Epidermal melanocyte (primary cell): ENCODE measurements at regions not wholly inside any gene's neighbourhood (a gene's known extent, or its start where the extent isn't known, plus 50 kb on each side); places are given as distances from the start of the nearest gene placed in this dataset.
A peak's percentile ranks its signal among the peaks of the same experiment; 100 is the strongest.

Experiments
- DNase-seq: peaks from one replicate; pipeline ENCODE4 v3.0.0; 2011; ENCODE audit warnings: low spot score; ENCODE audit not compliant: insufficient read length

DNA sequence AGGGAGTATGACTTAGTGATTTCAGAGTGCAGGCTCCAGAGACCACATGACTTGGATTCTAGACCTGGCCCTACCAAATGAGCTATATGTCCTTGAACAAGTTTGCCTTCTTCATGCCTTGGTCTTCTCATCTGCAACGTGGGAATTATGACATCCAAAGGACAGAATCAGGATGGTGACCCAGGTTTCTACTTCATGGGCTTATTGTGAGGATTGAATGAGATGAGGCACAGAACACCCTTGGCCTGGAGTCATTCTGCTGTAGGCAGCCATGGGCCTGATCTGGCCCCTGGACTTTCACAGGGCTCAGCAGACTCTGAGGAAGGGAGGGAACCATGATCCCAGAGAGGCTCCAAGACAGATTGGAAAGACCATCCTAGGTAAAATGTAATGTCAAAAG lies 85.6 kb upstream of the HAAO start:
- DNase-seq = no peak

DNA sequence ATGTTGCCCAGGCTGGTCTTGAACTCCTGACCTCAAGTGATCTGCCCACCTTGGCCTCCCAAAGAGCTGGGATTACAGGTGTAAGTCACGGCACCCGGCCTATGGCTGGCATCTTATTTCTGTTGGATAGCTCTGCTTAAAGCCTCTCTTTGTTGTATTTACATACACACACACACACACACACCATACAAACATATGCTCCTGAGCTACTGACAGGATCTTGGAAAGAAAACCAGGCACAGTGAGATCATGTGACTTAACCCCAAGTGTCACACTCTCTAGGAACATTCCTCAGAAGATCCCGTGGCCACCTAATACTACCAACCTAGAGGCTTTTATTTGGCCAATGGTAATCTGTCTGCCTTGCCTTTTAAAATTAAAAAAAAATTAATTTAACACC lies 85.1 kb upstream of the HAAO start:
- no peak for DNase-seq

DNA sequence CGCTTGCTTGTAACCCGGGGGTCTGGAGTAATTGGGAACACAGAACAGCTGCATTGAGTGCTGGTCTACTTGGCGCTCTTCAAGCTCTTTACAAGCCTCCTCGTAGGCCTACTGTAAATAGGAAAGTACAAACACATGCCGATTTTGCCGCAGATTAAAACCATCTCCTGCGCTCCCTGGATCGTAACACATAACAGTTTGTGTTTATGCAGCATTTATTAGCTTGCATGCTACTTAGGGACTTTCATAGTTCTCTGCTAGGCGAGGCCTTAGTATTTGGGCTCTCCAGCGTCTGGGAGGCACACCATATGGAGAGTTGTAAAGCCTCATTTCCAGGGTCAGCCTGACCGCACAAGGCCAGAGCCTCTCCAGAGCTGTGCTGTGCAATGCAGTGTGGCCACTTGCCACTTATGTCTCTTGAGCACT lies 84.0 kb upstream of the HAAO start:
- no peak for DNase-seq

DNA sequence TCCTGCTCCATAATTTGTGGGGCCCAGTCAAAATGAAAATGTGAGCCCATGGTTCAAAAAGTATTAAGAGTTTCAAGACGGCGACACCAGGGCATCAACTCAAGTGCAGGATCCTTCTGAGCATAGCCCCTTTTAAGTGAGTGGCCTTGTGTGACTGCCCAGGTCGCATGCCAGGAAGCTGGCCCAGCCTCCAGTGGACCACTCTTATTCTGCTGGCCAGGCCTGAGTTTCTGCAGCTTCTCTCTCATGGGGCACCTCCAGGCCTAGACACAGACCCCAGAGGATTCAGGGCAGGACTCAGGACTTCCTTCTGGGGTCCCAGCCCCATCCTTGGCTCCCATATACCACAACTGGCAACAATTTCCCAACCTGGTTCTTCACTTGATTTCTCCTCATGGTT lies 83.5 kb upstream of the HAAO start:
- no peak for DNase-seq

DNA sequence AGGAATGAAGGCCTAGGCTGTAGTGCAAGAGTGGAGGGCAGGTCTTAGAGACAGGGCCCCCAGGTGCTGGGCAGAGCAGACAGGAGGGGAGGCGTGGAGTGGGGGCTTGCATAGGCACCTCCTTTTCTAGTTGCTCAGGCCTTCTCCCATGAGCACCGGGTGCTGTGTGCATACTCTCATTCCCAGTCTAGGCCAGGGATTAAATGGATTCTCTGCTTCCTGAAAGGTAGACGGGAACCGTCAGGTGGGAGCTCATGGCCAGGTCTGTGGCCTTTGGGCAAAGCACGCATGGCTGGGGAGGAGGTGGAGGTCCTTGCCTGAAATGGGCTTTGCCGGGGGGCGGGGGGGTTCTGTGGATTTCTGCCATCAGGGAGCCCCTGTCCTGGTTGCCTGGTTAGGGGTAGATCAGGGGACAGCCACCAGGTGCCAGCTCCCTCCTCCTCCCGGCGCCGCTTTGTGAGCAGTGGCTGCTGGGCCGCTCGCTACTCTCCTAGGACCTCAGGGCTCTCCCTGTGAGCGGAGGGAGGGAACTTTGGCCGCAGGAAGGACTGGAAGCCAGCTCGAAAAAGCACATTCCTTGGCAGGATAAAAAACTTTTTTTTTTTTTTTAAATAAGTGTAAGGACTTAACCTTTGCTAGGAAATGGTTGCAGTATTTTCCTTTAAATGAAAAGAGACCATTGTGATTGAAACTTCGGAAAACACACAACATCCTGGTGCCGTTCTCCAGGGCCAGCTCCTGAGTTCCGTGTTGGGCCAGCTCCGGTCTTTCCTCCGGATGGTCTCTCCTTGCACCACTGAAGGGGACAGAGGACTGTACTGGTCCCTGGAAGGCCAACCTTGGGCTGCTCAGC lies 82.8 kb upstream of the HAAO start:
- no peak for DNase-seq

DNA sequence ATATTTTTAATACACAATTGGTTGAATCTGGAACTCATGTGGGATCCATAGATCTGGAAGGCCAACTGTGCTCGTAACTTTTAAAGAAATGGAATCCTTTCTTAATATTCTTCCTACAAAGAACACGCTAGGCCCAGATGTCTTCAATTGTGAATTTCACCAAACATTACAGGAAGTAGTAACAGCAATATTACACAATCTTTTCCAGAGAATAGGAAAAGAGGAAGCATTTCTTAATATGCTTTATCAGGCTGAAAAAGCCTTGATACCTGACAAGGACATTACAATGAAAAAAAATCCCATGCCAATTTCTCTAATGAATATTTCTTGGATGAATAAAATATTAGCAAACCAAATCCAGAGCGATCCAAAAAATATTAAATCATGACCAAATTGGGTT lies 80.3 kb upstream of the HAAO start:
- DNase-seq = peak; percentile 38

DNA sequence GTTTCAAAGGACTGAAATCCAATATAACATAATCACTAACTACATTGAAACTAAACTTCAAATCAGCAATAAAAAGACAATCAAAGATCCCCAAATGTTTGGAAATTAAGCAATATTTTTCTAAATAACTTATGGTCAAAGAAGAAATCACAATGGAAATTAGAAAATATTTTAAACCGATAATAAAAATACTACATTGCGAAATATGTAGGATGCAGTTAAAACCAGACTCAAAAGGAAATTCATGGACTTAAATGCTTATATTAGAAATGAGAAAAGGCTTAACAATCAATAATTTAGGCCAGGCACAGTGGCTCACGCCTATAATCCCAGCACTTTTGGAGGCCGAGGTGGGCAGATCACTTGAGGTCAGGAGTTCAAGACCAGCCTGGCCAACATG lies 79.0 kb upstream of the HAAO start:
- DNase-seq = no peak

DNA sequence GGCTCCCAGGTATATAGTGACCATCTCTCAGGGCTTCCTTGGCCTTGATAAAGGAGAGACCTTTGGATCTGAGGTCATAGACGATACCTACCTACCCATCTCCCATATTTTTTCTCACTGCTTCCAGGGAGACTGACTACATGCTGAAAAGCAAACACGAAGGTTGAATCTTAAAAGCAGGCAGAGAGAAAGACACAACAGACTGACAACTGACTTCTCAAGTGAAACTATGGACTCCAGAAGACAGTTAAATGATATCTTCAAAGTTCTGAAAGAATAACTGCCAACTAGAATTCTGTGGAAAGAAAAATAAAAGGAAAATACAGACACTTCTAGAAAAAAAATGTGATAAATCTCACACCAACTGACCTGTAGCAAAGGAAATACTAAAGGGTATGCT lies 76.5 kb upstream of the HAAO start:
- DNase-seq = no peak

DNA sequence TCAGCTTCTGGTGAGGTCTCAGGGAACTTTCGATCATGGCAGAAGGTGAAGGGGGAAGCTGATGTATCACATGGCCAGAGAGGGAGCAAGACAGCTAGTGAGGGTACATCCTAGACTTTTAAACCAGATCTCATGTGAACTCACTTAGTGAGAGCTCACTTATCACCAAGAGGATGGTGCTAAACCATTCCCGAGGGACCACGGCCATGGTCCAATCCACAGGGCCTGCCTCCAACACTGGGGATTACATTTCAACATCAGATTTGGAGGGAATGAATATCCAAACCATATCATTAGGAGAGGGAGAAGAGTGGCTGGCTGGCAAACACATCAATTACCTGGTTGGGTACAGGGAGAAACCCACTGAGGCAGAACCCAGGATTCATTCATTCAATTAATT lies 75.7 kb upstream of the HAAO start:
- no peak for DNase-seq

DNA sequence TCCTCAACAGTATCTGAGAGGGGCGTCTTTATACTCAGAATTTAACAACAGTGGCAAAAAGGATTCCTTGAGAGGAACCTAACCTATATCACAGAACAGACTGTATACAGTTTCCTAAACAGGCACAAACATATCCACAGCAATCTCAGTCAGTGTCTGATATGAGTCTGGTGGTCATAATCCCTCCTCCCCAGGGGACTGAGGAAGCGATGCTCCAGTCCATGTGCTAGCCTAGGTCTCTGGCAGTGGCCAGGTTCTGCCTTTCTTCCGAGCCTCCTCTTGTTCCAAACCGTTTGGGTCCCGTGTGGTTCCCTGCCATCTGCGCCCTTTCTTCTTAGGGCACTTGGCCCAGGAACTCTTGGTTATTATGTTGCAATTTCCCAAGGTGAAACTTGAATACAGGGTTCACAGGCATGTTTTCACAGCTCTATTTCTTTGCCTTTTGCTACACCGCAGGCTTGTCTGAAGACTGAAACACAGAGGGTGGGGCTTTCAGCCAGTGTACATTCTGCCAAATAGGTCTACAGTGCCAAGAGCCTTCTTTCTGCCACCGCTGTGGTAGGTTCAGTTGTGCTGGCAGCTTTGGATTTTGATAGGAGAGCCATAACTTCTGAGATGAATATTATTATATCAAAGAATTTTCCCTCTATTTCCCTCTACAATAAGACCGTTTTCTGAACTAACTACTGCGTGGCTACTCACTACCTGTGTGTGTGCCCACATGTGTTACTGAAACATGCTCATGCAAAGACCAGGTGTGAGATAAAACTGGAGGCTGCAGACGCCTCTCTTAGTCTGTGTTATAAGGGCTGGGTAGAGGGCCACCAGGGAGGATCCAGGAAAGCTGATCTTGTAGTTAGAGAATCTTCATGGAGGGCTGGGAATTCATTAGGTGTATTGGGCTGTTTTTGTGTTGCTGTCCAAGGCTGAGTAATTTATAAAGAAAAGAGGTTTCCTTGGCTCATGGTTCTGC lies 75.0 kb upstream of the HAAO start:
- DNase-seq = no peak

DNA sequence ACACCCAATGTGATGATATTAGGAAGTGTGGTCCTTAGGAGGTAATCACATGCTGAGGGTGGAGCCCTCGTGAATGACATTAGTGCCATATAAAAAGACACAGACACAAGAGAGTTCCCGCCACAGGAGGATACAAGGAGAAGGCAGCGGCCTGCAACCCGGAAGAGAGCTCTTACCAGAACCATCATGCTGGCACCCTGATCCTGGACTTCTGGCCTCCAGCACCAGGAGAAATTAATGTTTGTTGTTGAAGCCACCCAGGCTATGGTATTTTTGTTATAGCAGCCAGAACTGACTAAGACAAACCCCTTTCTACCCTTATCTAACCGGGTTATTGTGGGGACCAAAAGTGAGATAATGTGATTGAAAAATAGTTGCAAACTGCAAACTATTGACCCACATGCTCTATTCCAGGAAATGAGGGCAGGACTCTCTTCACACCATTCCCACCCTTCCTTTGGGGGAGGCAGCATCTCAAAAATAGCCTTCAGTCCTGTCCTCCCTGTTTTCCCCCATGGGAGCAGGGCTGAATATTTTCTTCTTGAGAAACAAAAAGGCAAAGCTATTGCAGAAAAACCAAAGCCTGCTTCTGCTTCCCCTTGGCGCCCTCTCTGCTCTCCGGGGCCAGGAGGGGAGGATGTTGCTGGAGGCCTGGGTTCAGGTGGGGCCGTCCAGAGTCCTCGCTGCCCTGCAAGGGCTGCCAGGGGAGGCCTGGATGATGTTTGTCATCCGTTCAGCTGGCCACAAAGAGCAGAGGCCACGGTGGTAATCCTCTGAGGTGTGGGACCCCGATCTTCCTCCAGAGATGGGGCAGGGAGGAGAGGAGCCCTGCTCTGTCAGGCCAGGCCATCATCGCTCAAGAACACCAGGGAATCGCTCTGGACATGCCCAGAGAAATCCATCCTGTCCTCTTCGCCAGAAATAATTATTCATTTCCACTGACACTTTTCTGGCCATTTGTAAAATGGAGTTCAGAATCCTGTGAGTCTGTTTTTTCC lies 73.8 kb upstream of the HAAO start:
- no peak for DNase-seq

DNA sequence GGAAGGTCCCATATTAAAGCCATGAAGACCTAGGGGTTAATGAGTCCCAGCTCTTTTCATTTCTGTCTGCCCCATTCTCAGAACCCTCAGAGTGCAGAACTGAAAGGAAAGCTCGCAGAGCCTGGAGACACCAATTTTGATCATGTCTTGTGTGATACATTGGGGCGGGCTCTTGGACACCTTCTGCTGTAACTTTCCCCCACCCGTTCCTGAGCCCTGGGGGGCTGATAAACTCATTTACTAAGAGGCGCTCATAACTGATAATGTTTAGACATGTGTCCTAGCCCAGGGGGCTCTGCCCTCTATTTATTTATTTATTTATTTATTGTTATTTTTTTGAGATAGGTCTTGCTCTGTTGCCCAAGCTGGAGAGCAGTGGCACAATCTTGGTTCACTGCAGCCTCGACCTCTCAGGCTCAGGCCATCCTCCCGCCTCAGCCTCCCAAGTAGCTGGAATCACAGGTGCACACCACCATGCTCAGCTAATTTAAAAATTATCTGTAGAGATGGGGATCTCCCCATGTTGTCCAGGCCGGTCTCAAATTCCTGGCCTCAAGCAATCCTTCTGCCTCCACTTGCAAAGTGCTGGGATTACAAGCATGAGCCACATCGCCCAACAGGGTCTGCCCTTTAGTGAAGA lies 72.4 kb upstream of the HAAO start:
- DNase-seq = no peak

DNA sequence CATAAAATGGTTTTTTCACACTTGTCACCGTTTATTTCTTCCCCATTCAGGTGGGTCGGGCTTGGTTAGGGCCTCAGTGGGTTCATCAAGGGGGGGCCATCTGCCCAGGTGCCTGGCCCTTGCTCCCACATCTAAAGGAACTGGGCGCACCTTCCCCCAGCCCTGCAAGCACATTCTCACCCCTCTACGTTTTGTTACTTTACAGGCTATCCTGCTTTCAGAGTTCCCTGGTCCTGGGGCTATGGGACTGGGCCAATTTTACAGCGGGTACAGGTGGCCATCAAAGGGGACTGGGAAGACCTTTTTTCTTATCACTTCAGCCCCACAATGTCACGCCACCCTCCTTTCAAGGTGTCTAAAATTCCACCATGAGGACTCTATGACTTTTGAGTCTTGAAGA lies 71.8 kb upstream of the HAAO start:
- no peak for DNase-seq

DNA sequence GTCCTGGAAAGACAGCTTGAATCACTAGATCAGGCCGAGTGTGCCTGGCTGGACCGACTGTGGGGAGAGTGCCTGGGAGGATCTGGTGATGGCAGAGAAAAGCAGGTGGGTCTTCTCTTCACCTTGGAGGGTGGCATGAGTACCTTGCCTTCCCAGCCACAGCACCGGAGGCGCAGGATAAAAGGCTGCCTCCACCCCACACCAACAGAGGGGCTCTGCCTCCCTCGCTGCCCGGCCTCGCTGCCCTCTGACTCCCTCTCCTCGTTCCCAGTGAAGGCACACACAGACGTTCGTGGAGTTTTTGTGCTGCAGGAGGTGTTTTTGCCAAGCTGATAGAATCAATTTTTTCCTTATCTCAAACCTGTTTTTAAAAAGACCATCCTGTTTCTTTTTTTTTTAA lies 71.4 kb upstream of the HAAO start:
- DNase-seq = no peak

DNA sequence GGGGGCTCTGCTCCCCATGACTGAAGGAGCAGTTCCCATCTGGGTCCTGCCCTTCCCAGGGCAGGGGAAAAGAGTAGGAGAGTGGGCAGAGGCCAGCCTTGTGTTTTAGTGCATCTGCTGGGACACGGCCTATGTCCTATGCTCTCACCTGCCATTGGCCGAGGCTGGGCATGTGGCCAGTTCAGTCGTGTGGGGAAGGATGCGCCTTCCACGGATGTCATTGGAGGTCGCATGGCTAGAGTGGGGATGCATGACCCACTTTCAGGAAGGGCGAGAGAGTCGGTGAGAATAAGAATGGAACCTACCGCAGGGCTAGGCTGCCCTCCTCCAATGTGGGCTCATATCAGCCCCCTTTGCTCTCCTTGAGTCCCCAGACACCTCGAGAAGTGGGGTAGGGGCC lies 70.9 kb upstream of the HAAO start:
- DNase-seq = no peak

DNA sequence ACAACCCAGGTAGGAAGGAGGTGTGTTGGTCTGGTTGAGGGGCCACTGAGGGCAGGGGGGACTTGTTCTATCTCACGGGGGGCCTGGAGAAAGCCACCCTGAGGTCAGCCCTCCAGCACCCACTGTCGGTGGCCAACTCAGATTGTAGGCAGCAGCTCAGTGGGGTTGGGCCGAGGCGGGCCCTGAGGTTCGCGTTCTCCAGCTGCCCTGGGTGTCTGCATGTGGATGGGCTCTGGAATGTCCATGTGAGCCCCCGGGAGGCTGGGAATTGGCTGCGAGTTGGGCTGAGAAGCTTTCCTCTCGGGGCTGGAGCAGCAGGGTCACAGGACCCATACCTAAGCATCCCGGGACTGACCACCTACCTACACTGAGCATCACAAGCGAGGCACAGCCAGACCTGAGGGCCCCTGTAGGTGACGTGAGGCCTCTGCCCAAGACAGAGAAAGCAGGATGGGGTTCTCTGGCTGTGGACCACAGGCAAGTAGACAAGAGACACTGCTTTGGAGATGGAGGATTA lies 70.3 kb upstream of the HAAO start:
- no peak for DNase-seq

DNA sequence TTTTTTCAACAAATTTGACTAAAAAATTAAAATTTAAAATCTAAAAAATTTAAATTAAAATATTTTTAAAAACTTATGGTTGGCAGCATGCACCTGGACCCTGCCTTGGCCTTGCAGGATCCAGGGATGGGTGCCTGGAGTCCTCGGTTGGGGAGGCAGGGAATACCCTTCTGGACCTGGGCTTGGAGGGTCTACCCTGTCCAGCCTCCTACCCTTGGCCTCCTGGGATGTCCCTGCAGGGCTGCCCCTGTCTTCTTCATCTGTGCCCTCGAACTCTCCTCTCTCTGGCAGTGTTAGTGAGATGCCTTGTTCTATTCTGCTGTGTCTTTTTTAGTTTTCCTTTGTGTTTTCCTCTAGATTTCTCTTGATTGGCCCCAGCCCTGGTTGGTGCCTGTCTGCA lies 68.9 kb upstream of the HAAO start:
- no peak for DNase-seq

DNA sequence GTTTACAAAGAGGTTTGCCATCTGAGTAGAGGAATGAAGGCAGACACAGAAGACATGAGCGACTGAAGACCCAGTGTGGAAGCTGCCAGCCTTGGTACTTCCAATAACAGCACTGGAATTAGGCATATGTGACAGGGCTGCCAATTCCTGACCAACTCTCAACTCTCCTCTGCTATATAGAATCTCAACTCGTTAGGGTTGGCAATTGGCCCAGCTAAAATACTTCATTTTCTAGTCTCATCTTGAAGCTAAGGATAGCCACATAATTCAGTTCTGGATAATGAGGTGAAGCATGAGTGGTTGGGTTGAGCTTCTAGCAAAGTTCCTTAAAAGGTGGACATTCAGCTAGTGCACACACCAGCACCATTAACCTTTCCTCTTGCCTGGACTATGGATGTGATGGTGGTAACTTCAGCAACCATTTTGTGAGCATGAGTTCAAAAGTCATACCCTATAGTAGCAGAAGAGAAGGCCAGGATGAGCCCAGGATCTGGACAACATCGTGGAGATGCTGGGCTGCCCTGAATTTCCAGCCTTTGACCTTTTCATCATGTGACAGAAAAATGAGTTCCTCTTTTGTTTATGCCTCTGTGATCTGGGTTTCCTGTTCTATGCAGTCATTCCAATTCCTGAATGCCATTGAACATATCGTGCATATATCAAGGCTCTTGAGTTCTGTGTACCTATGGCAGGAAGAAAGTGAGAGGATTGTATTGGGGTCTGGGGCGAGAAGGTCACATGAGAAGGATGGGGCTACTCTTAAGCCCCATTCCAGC lies 68.1 kb upstream of the HAAO start:
- no peak for DNase-seq

DNA sequence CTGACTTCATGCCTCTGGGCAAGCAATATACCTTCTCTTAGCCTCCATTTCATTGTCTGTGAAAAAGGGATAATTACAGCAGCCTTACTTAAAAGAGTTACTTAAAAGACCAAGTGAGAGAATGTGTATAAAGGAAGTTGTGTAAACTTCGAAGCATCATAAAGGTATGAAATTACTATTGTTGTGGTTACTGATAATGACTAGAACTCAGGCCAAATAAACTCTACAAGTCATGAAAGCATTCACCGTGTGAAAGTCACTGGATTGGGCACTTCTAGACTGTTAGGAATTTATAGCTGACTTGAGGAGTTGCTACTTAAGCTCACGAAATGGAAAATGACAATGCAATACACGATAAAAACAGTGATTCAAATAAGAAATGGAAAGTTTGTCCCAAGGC lies 67.4 kb upstream of the HAAO start:
- no peak for DNase-seq
